ENCODE measurements at regions not wholly inside any gene's neighbourhood (a gene's known extent, or its start where the extent isn't known, plus 50 kb on each side); places are given as distances from the start of the nearest gene placed in this dataset.

DNA sequence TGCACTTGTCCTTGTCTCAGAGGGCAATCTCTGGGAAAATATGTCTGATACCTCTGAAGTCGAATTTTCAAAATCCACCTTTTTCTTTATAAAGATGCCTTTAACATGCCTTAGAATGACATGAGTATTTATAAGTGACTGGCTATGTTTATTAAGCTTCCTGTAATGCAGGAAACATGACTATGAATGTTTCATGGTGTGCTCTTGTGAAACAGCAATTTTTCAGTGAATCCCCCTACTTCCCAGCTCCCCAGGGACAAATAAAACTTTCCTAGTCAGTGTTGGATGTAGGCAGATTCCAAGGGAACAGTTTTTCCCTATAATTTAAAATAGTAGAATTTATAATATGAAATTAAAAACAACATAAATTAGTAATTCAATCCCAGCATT, 437.0 kb downstream of the LMO4 start:
- Histone ChIP-seq H3K4me3 (ENCODE audit: low read depth in 1 of 2, low read length in 2 of 2) (no peak overlapping the region), H3K27me3 (ENCODE audit: control insufficient read depth in 1 of 2, insufficient read depth in 2 of 2, low read length in 2 of 2) (no peaks in the 10 kb centered on the region), H3K4me1 (ENCODE audit: insufficient read depth, low read length) (no peaks in the 10 kb centered on the region), H3K9ac (ENCODE audit: low read length) (no peak overlapping the region), H3K9me3 (ENCODE audit: low read length) (no peaks in the 10 kb centered on the region), H3K27ac (ENCODE audit: low read depth, low read length) (no peak overlapping the region), H3K36me3 (ENCODE audit: insufficient read depth, low read length) (no peaks in the 10 kb centered on the region)

DNA sequence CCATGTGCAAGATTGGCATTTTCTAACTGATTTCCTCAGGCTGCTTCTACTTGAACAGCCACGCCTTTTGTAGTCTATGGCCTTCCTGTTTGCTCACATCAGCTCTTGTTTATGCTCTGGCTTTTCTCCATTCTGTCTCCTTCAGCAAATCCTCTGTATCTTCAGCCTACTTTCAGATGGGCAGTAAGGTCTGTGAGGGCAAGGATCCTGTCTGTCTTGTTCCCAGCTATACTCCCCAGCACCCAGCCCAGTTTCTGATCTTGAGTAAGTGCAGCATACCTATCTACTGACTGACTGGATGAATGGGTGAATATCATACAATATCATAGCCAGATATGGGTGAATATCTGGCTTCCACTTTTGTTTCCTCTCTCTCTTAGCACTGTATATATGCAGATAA, 438.1 kb downstream of the LMO4 start:
- H3K27me3 ChIP-seq (ENCODE audit: control insufficient read depth in 1 of 2, insufficient read depth in 2 of 2, low read length in 2 of 2), result no peaks in the 10 kb centered on the region

DNA sequence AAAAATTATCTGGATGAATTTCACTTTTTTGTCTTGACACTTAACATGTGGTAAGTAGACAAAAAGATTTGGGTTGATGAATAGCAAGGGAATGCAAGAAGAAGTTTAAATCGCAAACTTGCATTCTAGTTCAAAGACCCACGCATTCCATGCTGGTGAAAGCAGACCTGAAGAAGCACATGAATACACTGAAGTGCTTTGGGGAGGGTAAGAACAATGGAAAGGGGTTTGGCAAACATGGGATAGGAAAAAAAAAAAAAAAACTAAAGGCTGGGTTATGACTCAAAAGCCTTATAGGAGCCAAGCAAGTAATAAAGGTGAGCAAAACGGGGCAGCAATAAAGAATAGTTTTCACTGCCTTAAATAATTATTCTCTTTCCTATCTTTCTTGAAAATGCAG, 450.2 kb downstream of the LMO4 start:
- Histone ChIP-seq H3K27me3 (ENCODE audit: control insufficient read depth in 1 of 2, insufficient read depth in 2 of 2, low read length in 2 of 2) (no peaks in the 10 kb centered on the region), H3K4me3 (ENCODE audit: low read depth in 1 of 2, low read length in 2 of 2) (no peak overlapping the region), H3K9ac (ENCODE audit: low read length) (no peak overlapping the region), H3K36me3 (ENCODE audit: insufficient read depth, low read length) (no peaks in the 10 kb centered on the region), H3K4me1 (ENCODE audit: insufficient read depth, low read length) (peaks cover 20% of the 10 kb centered on the region), H3K27ac (ENCODE audit: low read depth, low read length) (no peak overlapping the region), H3K9me3 (ENCODE audit: low read length) (no peaks in the 10 kb centered on the region)

More for the DNA sequence above, 438.1 kb downstream of the LMO4 start:
- Histone ChIP-seq H3K36me3 (ENCODE audit: insufficient read depth, low read length) (no peaks in the 10 kb centered on the region), H3K27ac (ENCODE audit: low read depth, low read length) (no peak overlapping the region), H3K9me3 (ENCODE audit: low read length) (no peaks in the 10 kb centered on the region), H3K9ac (ENCODE audit: low read length) (no peak overlapping the region), H3K4me3 (ENCODE audit: low read depth in 1 of 2, low read length in 2 of 2) (no peak overlapping the region), H3K4me1 (ENCODE audit: insufficient read depth, low read length) (no peaks in the 10 kb centered on the region)

DNA sequence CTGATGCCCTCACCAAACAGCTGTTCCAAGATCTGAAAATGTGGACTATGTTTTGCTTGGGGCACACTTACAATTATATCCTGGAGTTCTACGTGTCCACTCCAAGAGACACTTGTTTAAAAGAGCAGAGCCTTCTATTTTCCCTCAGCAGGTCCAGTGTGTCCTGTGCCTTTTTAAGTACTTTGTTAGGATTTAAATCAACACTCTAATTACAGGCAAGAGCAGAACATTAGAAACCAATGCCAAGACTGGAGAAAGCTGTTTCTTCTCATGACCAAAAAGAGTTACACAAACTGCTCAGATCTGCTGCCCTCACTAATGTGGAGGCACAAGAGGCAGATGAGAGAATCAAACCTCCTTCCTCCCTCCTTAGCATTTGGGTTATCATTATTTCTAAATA, 452.9 kb downstream of the LMO4 start:
- Histone ChIP-seq H3K27me3 (ENCODE audit: control insufficient read depth in 1 of 2, insufficient read depth in 2 of 2, low read length in 2 of 2) (no peaks in the 10 kb centered on the region), H3K27ac (ENCODE audit: low read depth, low read length) (no peak overlapping the region)

DNA sequence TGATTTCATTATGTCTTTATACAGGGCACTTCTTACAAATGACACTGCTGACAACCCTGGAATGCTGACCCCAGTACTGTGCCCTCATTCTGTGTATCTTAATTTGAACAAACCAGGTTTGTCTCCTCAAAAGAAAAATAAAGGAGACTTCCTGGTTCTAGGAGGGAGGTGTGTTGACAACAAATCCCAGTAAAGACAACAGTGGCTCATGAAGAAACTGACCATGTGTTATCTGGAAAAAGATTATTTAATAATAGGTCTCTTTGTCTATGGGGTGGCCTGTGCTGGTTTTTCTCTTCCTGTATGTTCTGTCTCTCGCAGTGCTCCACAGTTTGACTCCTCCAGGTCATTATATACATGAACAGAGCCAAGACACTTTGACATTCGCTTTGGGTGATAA, 454.6 kb downstream of the LMO4 start:
- H3K36me3 ChIP-seq (ENCODE audit: insufficient read depth, low read length), result no peaks in the 10 kb centered on the region
- no peaks in the 10 kb centered on the region for H3K9me3 ChIP-seq (ENCODE audit: low read length)
- H3K4me3 ChIP-seq (ENCODE audit: low read depth in 1 of 2, low read length in 2 of 2), result no peak overlapping the region
- H3K27me3 ChIP-seq (ENCODE audit: control insufficient read depth in 1 of 2, insufficient read depth in 2 of 2, low read length in 2 of 2), result no peaks in the 10 kb centered on the region
- no peak overlapping the region for H3K27ac ChIP-seq (ENCODE audit: low read depth, low read length)
- H3K9ac ChIP-seq (ENCODE audit: low read length), result no peak overlapping the region
- H3K4me1 ChIP-seq (ENCODE audit: insufficient read depth, low read length), result peaks cover 20% of the 10 kb centered on the region

More for the DNA sequence above, 452.9 kb downstream of the LMO4 start:
- Histone ChIP-seq H3K9ac (ENCODE audit: low read length) (no peak overlapping the region), H3K36me3 (ENCODE audit: insufficient read depth, low read length) (no peaks in the 10 kb centered on the region), H3K4me3 (ENCODE audit: low read depth in 1 of 2, low read length in 2 of 2) (no peak overlapping the region), H3K4me1 (ENCODE audit: insufficient read depth, low read length) (peaks cover 20% of the 10 kb centered on the region), H3K9me3 (ENCODE audit: low read length) (no peaks in the 10 kb centered on the region)

DNA sequence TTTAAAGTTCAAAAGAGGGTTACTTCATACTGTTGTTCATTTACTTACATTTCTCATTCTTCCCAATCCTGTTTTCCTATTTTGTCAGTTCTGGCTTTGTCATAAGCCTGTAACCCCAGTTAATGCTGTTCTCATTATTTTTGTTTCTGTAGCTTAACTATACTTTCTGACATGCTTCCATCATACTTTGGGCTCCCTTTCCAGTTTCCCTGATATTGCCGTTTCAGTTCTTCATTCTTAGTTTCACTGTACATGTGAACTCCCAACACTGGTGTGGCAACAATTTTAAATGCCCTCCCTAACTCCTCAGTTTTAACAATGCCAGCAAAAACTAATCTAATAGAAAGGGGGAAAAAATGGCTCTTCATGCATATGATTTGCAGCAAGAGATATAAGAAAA, 456.7 kb downstream of the LMO4 start:
- Histone ChIP-seq H3K4me3 (ENCODE audit: low read depth in 1 of 2, low read length in 2 of 2) (no peak overlapping the region), H3K36me3 (ENCODE audit: insufficient read depth, low read length) (no peaks in the 10 kb centered on the region), H3K27me3 (ENCODE audit: control insufficient read depth in 1 of 2, insufficient read depth in 2 of 2, low read length in 2 of 2) (no peaks in the 10 kb centered on the region), H3K9me3 (ENCODE audit: low read length) (no peaks in the 10 kb centered on the region), H3K27ac (ENCODE audit: low read depth, low read length) (no peak overlapping the region), H3K4me1 (ENCODE audit: insufficient read depth, low read length) (peaks cover 20% of the 10 kb centered on the region), H3K9ac (ENCODE audit: low read length) (no peak overlapping the region)

DNA sequence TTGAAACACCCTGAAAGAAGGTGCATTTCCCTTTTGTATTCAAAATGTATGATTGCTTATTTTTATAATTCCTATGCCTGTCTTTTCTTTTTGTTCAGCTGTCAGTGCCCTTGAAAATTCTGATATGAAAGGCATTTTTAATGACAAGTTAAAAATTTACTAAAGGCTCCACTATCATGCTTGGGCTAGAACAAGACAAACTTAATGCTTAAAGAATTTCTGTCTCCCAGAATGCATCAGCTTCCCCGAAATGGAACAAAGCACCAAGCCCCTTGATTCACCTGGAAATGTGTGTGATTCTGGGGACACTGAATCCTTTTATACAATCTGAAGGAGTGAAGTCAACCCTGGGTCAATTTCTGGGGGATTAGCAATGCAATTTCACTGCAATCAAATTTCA, 457.5 kb downstream of the LMO4 start:
- no peak overlapping the region for H3K9ac ChIP-seq (ENCODE audit: low read length)
- no peaks in the 10 kb centered on the region for H3K27me3 ChIP-seq (ENCODE audit: control insufficient read depth in 1 of 2, insufficient read depth in 2 of 2, low read length in 2 of 2)
- no peaks in the 10 kb centered on the region for H3K36me3 ChIP-seq (ENCODE audit: insufficient read depth, low read length)
- no peak overlapping the region for H3K27ac ChIP-seq (ENCODE audit: low read depth, low read length)
- H3K4me3 ChIP-seq (ENCODE audit: low read depth in 1 of 2, low read length in 2 of 2), result no peak overlapping the region
- H3K4me1 ChIP-seq (ENCODE audit: insufficient read depth, low read length), result peaks cover 13% of the 10 kb centered on the region
- H3K9me3 ChIP-seq (ENCODE audit: low read length), result no peaks in the 10 kb centered on the region

DNA sequence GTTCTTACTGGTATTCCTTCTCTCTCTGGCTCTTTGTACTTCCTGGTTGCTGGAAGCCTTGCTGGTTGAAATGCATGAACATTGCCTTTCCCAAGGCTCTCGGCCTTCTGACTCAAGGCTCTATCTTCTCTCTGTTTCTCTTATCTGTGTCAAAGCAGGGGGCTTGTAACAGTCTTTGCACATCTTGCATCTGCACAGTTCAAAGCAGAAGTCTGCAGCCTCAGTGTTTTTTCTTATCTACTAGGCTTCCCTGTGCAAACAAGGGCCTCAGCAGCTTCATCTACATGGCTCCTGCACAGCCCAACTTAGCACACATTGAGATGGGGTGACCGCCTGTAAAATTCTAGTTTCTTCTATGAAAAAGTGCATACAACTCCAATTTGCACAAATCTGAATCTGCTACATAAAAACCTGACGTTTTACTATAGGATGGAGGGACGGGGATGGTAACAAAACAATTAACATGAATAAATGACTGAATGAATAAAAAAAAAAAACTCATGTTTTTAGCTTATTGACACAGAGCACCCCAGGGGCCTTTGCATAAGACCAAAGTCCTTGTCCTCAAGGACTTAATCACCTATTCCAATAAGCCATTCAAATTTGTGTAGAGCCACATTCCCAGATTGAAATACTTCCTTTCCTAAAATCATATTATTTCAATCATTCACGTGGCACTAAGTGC, 458.3 kb downstream of the LMO4 start:
- Histone ChIP-seq H3K9ac (ENCODE audit: low read length) (no peak overlapping the region), H3K9me3 (ENCODE audit: low read length) (no peaks in the 10 kb centered on the region), H3K4me3 (ENCODE audit: low read depth in 1 of 2, low read length in 2 of 2) (no peak overlapping the region), H3K27ac (ENCODE audit: low read depth, low read length) (no peak overlapping the region), H3K36me3 (ENCODE audit: insufficient read depth, low read length) (no peaks in the 10 kb centered on the region), H3K27me3 (ENCODE audit: control insufficient read depth in 1 of 2, insufficient read depth in 2 of 2, low read length in 2 of 2) (no peaks in the 10 kb centered on the region), H3K4me1 (ENCODE audit: insufficient read depth, low read length) (peaks cover 6% of the 10 kb centered on the region)

DNA sequence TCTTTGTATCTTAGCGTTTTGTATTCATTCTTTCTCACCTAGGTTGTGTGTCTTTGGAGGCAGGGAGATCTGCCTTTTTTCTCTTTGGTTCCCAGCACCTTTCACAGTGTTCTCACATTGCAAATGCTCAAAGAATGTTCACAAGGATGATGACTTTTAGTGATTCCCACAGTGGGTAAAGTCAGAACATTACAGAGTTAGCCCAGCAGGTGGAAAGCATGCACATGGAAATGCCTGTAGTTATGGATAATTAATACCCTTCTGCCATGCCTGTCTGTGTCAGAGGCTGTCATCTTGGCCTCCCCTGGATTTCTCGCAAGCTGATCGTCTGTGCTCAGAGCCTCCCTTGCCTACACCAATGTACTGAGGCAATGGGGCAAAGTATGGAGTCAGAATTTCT, 458.9 kb downstream of the LMO4 start:
- Histone ChIP-seq H3K4me1 (ENCODE audit: insufficient read depth, low read length) (peaks cover under 1% of the 10 kb centered on the region), H3K9me3 (ENCODE audit: low read length) (no peaks in the 10 kb centered on the region), H3K9ac (ENCODE audit: low read length) (no peak overlapping the region), H3K27me3 (ENCODE audit: control insufficient read depth in 1 of 2, insufficient read depth in 2 of 2, low read length in 2 of 2) (no peaks in the 10 kb centered on the region), H3K4me3 (ENCODE audit: low read depth in 1 of 2, low read length in 2 of 2) (no peak overlapping the region), H3K36me3 (ENCODE audit: insufficient read depth, low read length) (no peaks in the 10 kb centered on the region), H3K27ac (ENCODE audit: low read depth, low read length) (no peak overlapping the region)

DNA sequence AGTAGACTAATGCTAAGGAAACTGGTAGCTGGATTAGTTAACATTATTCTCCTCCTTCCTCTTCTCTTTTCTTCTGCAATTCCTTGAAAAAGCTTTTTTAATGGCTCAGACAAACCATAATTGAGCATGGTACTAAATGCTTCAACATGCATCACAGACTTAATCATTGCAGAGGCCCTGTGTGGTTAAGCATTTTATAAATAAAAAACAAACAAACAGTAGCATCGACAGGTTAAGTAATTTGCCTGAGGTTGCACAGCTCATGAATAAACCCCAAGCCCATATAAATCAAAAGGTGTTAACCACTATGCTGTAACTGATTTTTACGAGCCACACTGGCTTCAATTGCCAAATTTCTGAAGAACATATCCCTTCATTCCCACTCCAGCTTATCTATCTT, 462.1 kb downstream of the LMO4 start:
- H3K27ac ChIP-seq (ENCODE audit: low read depth, low read length), result no peak overlapping the region
- no peaks in the 10 kb centered on the region for H3K9me3 ChIP-seq (ENCODE audit: low read length)
- no peaks in the 10 kb centered on the region for H3K27me3 ChIP-seq (ENCODE audit: control insufficient read depth in 1 of 2, insufficient read depth in 2 of 2, low read length in 2 of 2)
- no peak overlapping the region for H3K9ac ChIP-seq (ENCODE audit: low read length)
- no peaks in the 10 kb centered on the region for H3K36me3 ChIP-seq (ENCODE audit: insufficient read depth, low read length)
- no peak overlapping the region for H3K4me3 ChIP-seq (ENCODE audit: low read depth in 1 of 2, low read length in 2 of 2)
- no peaks in the 10 kb centered on the region for H3K4me1 ChIP-seq (ENCODE audit: insufficient read depth, low read length)

DNA sequence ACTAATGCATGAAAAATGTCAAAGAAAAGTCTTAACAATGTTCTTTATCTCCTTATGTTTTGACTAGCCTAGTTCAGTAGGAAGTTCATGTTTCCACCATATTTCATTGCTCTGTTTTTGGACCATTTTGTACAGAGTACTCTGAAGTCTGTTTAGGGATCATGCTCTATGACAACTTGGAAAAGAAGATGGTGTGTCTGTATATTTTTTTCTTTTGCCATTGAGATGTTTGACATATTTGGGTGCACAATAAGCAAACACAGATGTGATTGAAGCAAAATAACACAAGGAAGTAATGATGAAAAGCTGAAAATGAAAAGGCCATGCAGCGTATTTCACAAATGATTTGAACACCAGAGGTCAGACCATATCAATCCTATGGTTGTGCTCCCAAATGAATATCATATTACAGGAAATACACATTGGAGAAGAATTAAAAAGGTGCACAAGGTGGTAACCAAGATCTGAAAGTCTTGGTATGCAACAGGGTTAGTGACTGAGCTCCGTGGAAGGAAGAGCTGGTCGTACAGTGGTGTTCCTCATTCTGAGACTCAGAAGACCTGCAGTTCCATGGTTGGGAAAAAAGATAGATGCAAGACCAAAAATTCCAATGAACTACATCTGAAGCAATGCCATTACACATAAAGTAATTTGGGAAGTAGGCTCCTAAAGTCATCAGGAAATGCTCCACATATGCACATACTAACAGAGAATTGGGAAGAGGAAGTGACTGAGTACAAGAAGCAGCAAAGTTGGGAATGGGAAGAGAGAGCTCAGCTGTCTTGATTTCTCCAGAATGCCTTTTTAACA, 463.5 kb downstream of the LMO4 start:
- Histone ChIP-seq H3K4me3 (ENCODE audit: low read depth in 1 of 2, low read length in 2 of 2) (no peak overlapping the region), H3K36me3 (ENCODE audit: insufficient read depth, low read length) (no peaks in the 10 kb centered on the region), H3K9ac (ENCODE audit: low read length) (no peak overlapping the region), H3K9me3 (ENCODE audit: low read length) (no peaks in the 10 kb centered on the region), H3K27me3 (ENCODE audit: control insufficient read depth in 1 of 2, insufficient read depth in 2 of 2, low read length in 2 of 2) (no peaks in the 10 kb centered on the region), H3K4me1 (ENCODE audit: insufficient read depth, low read length) (no peaks in the 10 kb centered on the region), H3K27ac (ENCODE audit: low read depth, low read length) (no peak overlapping the region)

Data from muscle layer of colon (tissue), 2 donors.